HTR-8/SVneo (cell line): ENCODE measurements at regions not wholly inside any gene's neighbourhood (a gene's known extent, or its start where the extent isn't known, plus 50 kb on each side); places are given as distances from the start of the nearest gene placed in this dataset.

Source experiments
- DNase-seq: peaks from one replicate; pipeline ENCODE4 v3.0.0; 2011; ENCODE audit warnings: low spot score, mixed read lengths; ENCODE audit not compliant: insufficient read length
- FAIRE-seq: peaks from 2 replicates; lab custom pipeline; 2011; peaks lifted over from hg19 to GRCh38; lab: Jason Lieb, UNC

DNA sequence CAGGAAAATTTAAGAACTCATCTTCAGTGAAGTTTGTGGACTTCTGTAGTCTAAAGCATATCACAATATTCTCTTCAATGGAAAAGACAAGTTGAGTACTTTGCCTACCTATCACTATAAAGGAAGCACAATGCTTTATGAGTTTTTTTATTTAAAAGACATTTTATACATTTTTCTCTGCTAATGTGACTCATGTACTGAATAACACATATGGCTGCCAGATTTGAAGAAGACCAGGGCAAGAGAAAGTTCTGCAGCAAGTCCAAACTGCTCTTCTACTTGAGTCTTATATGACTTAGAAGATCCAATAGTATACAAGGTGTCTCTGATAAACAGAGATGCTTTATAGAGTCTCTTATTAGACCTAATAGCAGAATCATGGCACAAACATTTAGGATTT is 978.4 kb downstream of the TLE4 start:
- DNase-seq: no peak
- FAIRE-seq: no peak

DNA sequence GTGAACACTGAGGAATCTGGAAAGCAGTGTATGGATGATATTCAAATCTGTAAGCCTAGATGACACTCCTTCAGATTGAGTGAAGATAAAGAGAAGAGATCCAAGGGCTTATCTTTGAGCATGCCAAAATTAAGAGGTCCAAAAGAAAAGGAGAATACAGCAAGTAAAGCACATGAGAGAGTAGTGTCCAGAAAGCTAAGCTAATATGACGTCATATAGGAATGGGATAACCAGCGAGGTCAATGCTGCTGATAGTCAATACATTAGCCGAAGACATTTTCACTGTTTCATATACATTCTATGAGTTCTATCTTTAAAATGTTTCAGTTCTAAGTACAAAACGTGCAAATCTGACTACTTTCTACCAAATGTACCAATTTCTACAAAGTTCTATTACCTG is 975.8 kb downstream of the TLE4 start:
- FAIRE-seq: no peak
- DNase-seq: no peak

DNA sequence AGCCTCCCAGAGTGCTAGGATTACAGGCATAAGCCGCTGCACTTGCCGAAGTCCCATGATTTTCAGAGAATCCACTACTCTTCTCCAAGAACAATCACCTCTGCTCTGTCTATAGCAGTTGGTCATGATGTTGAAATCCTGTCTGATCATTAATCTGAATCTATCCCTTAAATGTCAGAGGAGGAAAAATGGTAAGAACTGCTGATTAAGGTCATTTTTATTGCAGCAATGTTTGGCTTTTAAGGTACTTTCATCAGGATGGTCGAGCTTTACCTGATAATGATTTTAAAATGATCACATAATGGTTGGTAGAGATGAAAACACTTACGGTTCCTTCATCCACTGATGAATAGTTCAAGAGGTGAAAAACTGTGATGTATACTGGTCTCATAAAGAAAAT is 968.6 kb downstream of the TLE4 start:
- FAIRE-seq: no peak
- no peak for DNase-seq

DNA sequence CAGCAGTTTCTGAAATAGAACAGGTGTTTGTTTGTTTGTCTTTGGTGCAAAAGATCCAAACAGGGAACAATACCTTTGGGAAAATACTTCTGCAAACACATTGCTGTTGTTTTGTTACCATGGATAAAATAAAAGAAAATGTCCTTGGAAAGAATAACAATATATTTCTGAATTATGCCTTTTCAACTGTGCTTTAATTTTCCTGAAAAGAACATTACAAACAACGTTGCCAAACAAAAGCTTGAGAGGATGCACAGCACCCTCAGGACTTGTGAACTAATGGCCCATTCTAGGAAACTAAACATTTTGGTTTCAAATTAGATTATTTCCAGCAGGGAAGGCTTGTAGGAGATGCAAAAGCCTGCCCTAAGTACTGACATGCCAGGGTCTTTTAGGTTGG is 967.2 kb downstream of the TLE4 start:
- FAIRE-seq: no peak
- no peak for DNase-seq

DNA sequence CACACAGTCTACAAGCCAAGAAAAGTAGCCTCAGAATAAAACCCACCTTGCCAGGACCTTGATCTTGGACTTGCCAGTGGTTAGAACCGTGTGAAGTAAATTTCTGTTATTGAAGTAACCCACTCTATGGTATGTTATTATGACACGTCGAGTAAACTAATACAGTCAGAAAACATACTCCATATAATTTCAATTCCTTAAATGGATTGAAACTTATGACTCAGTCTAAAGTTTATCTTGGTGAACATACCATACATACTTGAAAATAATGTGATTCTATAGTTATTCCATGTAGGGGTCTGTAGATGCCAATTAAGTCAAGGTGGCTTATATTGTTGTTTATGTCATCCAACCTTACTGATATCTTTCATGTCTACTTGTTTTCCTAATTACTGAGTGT is 950.7 kb downstream of the TLE4 start:
- FAIRE-seq (no peak), DNase-seq (no peak)

GRCh38 chr9:80521151-80521550 is 949.4 kb downstream of the TLE4 start:
- no peak for FAIRE-seq

GRCh38 chr9:80520231-80520630 is 948.5 kb downstream of the TLE4 start:
- DNase-seq: no peak
- no peak for FAIRE-seq

More at GRCh38 chr9:80521151-80521550, 949.4 kb downstream of the TLE4 start:
- DNase-seq: no peak

- no peak for FAIRE-seq
- no peak for DNase-seq
These were observed 946.7 kb downstream of the TLE4 start for GRCh38 chr9:80518441-80518840.

DNA sequence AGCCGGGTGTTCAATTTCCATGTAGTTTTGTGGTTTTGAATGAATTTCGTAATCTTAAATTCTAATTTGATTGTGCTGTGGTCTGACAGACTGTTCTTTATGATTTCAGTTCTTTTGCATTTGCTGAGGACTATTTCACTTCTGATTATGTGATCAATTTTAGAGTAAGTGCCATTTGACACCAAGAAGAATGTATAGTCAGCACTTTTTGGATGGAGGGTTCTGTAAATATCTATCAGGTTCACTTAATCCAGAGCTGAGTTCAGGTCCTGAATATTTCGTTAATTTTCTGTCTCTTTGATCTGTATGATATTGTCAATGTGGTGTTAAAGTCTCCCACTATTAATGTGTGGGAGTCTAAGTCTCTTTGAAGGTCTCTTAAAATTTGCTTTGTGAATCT is 944.9 kb downstream of the TLE4 start:
- FAIRE-seq: no peak
- DNase-seq: no peak

DNA sequence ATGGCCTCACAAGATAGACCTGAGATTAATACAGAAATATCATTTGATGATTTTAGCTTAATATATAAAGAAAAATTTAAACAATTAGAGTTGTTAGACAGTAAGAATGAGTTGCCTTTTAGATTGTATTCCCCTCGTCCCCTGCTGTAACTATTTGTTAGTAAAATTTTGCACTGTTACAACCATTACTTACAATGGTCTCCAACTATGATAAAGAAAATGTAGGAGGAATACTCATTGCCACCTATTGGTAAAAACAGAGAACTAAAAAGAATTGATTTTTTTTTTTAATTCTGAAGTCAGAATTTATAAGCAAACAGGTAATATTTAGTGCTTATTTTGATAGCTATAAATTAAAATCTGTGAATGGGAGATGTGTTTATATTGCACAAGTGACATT is 937.6 kb downstream of the TLE4 start:
- DNase-seq: no peak
- FAIRE-seq: no peak

DNA sequence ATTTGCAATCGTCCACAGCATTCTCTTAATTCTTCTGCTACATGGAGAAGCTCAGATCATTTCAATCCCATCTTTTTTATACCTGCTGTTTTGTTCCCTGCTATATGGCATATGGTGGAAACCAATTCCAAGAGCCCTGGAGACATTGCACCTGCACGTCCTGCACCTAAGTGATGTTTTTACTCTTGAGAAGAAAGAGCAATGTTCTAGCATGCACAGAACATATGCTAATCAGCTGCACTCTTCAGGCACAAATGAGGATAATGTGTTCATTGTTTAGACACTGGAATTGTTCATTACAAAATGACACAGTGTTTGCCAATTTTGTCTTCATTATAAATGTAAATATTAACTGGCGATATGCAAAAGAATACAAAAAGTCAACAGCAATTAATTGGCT is 935.8 kb downstream of the TLE4 start:
- no peak for FAIRE-seq
- DNase-seq: no peak

- FAIRE-seq (no peak), DNase-seq (no peak)
These were observed 933.0 kb downstream of the TLE4 start for GRCh38 chr9:80504601-80505230.

DNA sequence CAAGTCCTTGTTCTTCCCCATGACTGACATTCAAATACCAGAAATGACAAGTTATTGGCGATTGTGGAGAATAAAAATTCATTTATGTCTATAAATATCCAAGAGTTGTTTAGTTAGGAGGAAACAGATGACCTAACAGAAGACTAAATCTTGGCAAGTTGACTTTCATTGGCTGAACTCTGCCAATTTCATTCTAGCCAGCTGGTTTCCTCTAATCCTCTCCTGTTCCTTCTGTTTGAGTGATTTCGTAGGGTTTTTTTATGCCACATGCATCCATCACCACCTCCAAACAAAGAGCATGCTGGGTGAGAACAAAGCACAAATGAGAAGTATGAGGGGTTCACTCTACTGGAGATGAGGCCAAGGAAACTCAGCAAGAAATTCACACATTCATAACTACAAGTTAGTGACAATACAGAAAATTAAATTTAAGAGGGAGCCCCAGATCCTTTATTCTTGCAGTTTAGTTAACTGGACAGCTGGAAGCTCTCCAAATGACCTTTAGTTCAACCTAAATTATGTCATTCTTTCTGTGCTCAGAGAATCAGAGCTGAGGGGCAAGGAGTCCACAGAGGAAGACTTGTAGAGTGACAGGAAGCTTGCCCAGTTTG is 932.0 kb downstream of the TLE4 start:
- DNase-seq (no peak), FAIRE-seq (no peak)

DNA sequence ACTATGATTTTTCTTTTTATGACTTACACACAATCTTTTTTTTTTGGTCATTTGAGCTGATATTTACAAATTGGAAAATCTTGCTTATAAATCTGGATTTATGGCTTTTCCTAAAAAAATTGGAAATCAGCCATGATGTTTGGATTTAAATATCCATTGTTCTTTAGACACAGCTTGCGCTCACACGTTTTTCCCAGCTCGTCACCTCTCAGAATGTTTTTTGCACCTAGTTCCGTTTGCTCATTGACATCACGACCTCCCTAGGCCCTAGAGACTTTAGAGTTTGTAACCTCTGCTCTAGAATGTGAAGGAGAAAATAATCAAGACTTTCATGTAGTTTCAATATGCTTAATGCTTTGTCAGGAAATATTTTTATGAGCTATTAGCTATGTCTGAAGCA is 930.5 kb downstream of the TLE4 start:
- FAIRE-seq (no peak), DNase-seq (no peak)

- DNase-seq: no peak
- no peak for FAIRE-seq
These were observed 929.9 kb downstream of the TLE4 start for GRCh38 chr9:80501635-80502034.

- no peak for DNase-seq
- FAIRE-seq: no peak
These were observed 928.5 kb downstream of the TLE4 start for GRCh38 chr9:80500300-80500699.

DNA sequence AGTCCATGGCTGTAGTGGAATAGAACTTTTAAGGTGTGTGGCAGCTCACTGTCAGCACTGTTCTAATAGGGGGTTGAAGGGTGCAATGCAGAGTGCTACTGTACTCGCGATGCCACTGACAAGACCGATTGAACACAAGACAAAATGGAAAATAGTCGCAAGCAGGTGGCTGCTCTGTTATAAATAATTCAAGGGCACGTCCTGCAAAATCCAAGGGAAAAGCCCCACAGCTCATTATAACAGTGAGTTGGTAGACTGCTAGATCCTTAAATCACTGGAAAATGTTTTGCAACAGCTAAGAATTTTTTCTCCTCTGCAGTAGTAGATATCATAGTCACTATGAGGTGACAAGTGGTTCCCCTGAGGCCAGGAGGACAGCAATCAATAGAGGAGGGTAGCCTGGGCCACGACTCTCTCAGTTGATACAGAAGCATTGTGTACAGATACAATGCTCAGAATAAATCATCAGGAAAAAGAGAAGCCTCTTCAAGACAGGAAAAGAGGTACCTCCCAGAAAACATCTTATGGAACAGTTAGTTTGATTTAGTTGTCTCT is 926.3 kb downstream of the TLE4 start:
- FAIRE-seq: no peak

DNA sequence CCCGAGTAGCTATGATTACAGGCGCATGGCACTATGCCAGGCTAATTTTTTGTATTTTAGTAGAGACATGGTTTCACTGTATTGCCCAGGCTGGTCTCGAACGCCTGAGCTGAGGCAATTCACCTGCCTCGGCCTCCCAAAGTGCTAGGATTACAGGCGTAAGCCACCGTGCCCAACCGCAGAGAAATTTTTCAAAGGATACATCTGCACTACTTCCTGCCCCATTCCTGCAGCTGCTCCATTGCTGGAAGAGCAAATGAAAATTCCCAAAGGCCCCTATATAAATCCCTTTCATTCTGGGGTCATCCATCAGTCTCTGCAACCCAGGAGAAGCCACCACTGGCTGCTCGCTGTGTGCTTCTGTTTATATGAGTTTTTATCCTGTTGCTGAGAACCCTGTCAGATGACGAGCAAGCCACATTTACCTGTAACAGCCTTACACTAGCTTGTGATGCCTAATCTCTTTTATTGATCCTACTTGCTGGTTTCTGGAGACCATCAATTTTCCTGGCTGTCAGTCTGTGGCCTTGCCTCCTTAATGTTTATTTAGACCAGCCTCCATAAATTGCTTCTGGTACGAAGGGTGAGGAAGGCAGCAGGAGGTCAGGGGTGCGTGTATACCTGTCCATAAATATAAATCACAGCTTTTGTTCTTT is 925.3 kb downstream of the TLE4 start:
- DNase-seq (no peak), FAIRE-seq (no peak)

More for the DNA sequence above, 926.3 kb downstream of the TLE4 start:
- no peak for DNase-seq

GRCh38 chr9:80493258-80493657 is 921.5 kb downstream of the TLE4 start:
- no peak for FAIRE-seq
- DNase-seq: no peak

DNA sequence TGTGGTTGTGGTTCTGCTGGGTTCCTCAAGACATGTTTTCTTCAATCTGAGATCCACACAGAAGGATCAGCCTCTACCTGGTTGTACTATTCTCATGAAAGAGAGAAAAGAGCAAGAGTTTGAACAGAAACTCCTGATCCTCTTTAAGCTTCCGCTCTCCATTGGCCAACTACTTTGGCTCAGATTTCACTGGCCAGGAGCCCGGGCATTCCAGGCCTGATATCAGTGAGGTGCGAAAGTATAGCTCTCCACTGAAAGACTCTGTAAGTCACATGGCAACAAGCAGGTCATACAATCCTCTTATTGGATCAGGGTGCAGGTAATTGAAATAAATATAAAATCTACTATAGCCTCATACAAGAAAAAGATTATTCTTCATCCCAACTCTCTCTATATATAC is 920.5 kb downstream of the TLE4 start:
- FAIRE-seq (no peak), DNase-seq (no peak)

DNA sequence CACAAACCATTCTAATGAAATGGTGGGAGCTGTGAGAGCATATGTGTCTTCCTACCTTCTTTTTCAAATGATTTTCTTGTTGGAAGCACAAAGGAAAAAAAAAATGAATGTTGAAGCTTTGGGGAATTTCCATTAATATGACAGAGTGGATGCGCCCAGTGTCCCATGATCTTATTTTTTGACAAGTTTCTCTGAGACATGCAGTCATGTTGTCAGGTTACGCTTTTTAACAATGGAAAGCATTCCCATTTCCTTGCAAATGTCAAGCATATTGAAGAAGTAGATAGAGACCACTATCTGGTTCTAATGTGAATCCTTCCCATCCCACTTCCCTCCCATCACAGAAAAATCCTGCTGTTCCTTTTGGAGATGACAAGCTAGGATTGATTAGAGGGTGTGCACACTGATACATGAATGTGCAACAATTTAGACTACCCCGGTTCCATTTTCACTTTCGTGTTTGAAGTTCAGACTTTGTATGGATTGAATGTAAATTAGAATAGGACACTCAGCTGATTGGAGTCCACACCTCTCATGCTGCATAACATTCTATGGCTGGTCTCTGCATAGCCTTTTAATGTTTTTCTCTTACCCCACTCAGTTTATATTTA is 919.4 kb downstream of the TLE4 start:
- FAIRE-seq (no peak), DNase-seq (no peak)
